Adrenal gland (tissue), 9 donors: ENCODE measurements at regions not wholly inside any gene's neighbourhood (a gene's known extent, or its start where the extent isn't known, plus 50 kb on each side); places are given as distances from the start of the nearest gene placed in this dataset.

ENCODE experiments used
- DNase-seq, 7 donors: peaks; one replicate each; pipeline ENCODE4 v3.0.0-alpha.2; 2019 to 2020
- H3K27ac ChIP-seq, 5 donors: fragments of 200-600 bp; sonication (generic) in 4 of 5; 1 replicate in 3 of 5; 2 replicates in 2 of 5; pipeline versions ENCODE4 v1.5.1 to v1.8.0; 2016 to 2020; ENCODE audit warnings: mild to moderate bottlenecking in 1 of 5
- H3K27me3 ChIP-seq: fragments of 200-600 bp; 2 replicates; pipeline ENCODE4 v1.8.0; 2021
- H3K36me3 ChIP-seq, 2 donors: fragments of 200-600 bp; replicated peaks in 1 of 2; 1 replicate in 1 of 2; 2 replicates in 1 of 2; pipeline versions ENCODE4 v1.5.1 to v1.8.0; 2018 to 2022
- H3K4me1 ChIP-seq, 2 donors: fragments of 200-600 bp; replicated peaks in 1 of 2; 1 replicate in 1 of 2; 2 replicates in 1 of 2; pipeline versions ENCODE4 v1.5.1 to v1.8.0; 2018 to 2021
- H3K4me3 ChIP-seq, 4 donors: fragments of 200-600 bp; sonication (generic) in 3 of 4; one replicate each; pipeline ENCODE4 v1.5.1; 2016 to 2018
- H3K9me3 ChIP-seq, 3 donors: fragments of 200-600 bp; sonication (generic) in 1 of 3; replicated peaks in 1 of 3; 1 replicate in 2 of 3; 2 replicates in 1 of 3; pipeline versions ENCODE4 v1.5.1 to v1.8.0; 2016 to 2021
- POLR2A ChIP-seq, 2 donors: fragments of 450-650 bp; IDR thresholded peaks; one replicate each; pipeline ENCODE4 v1.6.1; 2017; ENCODE audit warnings: antibody characterized with exemption in 2 of 2, mild to moderate bottlenecking in 2 of 2, moderate library complexity in 1 of 2
- WGBS, 4 donors: extraction: QIAGEN DNeasy Blood & Tissue Kit in 2 of 4; methylation state at CpG; one replicate each; pipeline versions ENCODE4 v1.1.5 to v1.1.7; 2013 to 2017; 5-methylcytosine and 5-hydroxymethylcytosine counted together
- intact Hi-C, 2 donors: fragments of 100-400 bp; cut with DNase I; formaldehyde crosslinking; loops; one replicate each; pipeline versions ENCODE4 v1.14.1 to v1.15.0; 2022 to 2023
- TF ChIP-seq, protein P1 (sequence below), 6 experiments: fragments of 450-650 bp in 4 of 6; fragments of 200-600 bp in 2 of 6; sonication (generic) in 1 of 6; IDR thresholded peaks; 1 replicate in 5 of 6; 2 replicates in 1 of 6; pipeline versions ENCODE4 v1.5.1 to v1.8.0; 2016 to 2021; ENCODE audit warnings: antibody characterized with exemption in 6 of 6, mild to moderate bottlenecking in 2 of 6, moderate library complexity in 1 of 6
- donor health status: healthy with polysubstance abuse.
- donor health status: Bipolar disorder and iron deficiency.
- donor health status: DM: yes; HTN: yes; CAD: no.
- donor health status: DM: no; HTN: no; CAD: no.
- donor health status: DM: no; HTN: no; CAD: no.

- no peak for DNase-seq
- intact Hi-C loops = no loop called here
- Histone ChIP-seq H3K9me3 (no peaks in the 10 kb centered on the region), H3K36me3 (no peaks in the 10 kb centered on the region), H3K27me3 (no peaks in the 10 kb centered on the region), H3K4me3 (no peak overlapping the region), H3K27ac (no peak overlapping the region), H3K4me1 (no peaks in the 10 kb centered on the region)
- 58 to 75% (median 63%) methylated on average over 4 of the region's 4 CpGs for WGBS, 4 donors
- TF ChIP-seq POLR2A (IDR thresholded peaks at IDR 0.05) = no peak
- TF ChIP-seq, protein P1, sequence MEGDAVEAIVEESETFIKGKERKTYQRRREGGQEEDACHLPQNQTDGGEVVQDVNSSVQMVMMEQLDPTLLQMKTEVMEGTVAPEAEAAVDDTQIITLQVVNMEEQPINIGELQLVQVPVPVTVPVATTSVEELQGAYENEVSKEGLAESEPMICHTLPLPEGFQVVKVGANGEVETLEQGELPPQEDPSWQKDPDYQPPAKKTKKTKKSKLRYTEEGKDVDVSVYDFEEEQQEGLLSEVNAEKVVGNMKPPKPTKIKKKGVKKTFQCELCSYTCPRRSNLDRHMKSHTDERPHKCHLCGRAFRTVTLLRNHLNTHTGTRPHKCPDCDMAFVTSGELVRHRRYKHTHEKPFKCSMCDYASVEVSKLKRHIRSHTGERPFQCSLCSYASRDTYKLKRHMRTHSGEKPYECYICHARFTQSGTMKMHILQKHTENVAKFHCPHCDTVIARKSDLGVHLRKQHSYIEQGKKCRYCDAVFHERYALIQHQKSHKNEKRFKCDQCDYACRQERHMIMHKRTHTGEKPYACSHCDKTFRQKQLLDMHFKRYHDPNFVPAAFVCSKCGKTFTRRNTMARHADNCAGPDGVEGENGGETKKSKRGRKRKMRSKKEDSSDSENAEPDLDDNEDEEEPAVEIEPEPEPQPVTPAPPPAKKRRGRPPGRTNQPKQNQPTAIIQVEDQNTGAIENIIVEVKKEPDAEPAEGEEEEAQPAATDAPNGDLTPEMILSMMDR (IDR thresholded peaks at IDR 0.05) = no peak
Observed at GRCh38 chr2:51324051-51324450, 292.1 kb upstream of the NRXN1 start.

- no peak overlapping the region for H3K27ac ChIP-seq
- no peak overlapping the region for H3K4me3 ChIP-seq
- TF ChIP-seq, protein P1 (IDR thresholded peaks at IDR 0.05) = no peak
- no peak for TF ChIP-seq POLR2A (IDR thresholded peaks at IDR 0.05)
- no peaks in the 10 kb centered on the region for H3K27me3 ChIP-seq
- DNase-seq = no peak
- WGBS, 4 donors = 89 to 95% (median 94%) methylated on average over 1 of the region's 1 CpG
- H3K36me3 ChIP-seq = no peaks in the 10 kb centered on the region
- no peaks in the 10 kb centered on the region for H3K9me3 ChIP-seq
- H3K4me1 ChIP-seq = no peaks in the 10 kb centered on the region
- intact Hi-C loops = no loop called here
Observed at GRCh38 chr2:51322613-51323012, 290.7 kb upstream of the NRXN1 start.

DNA sequence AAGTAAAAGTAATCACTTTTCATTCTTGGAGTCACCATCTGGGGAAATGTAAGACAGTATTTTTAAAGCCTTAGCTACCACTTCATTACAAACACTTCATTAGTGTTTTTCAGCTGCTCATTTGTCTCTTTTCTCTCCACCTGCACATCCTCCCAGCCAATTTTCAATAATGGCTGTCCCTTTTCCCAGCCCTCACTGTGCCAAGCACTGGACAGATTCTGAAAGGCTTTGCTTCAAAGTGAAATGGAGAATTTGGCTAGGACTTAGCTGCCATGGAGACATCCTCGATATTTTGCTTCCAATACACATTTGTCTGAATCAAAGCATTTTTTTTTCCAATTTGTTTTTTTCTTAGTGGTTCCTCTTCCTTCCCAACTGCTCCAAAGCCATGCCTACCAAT is 272.4 kb upstream of the NRXN1 start:
- DNase-seq = no peak
- no peaks in the 10 kb centered on the region for H3K27me3 ChIP-seq
- no peak overlapping the region for H3K27ac ChIP-seq
- H3K4me1 ChIP-seq = no peaks in the 10 kb centered on the region
- TF ChIP-seq, protein P1 (IDR thresholded peaks at IDR 0.05) = no peak
- no peak for TF ChIP-seq POLR2A (IDR thresholded peaks at IDR 0.05)
- no peaks in the 10 kb centered on the region for H3K9me3 ChIP-seq
- H3K4me3 ChIP-seq = no peak overlapping the region
- WGBS, 4 donors = 48 to 64% (median 60%) methylated on average over 1 of the region's 1 CpG
- intact Hi-C loops = no loop called here
- no peaks in the 10 kb centered on the region for H3K36me3 ChIP-seq

DNA sequence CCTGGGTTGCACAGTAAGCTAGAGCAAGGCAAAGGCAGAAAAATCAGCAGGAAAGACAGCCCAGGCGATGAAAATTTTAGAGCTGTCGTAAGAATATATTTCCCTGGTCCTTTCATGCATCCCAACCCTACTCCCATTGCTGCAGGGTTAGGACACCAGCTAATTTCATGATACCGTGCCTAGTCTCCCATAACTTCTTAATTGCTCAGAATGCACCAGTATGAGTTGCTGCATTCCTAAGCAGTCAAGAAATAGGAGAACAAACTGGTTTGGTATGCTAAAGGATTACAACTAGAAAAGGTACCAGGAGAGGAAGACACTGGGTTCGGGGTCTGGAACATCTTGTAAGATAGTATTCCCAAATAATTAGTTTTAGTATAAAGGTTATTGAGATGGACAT is 269.4 kb upstream of the NRXN1 start:
- no peaks in the 10 kb centered on the region for H3K27me3 ChIP-seq
- no peak overlapping the region for H3K4me3 ChIP-seq
- no peaks in the 10 kb centered on the region for H3K4me1 ChIP-seq
- H3K27ac ChIP-seq = no peak overlapping the region
- intact Hi-C loops = no loop called here
- H3K36me3 ChIP-seq = no peaks in the 10 kb centered on the region
- H3K9me3 ChIP-seq = no peaks in the 10 kb centered on the region
- TF ChIP-seq, protein P1 (IDR thresholded peaks at IDR 0.05) = no peak
- no peak for TF ChIP-seq POLR2A (IDR thresholded peaks at IDR 0.05)
- 75 to 87% (median 81%) methylated on average over 4 of the region's 4 CpGs for WGBS, 4 donors
- DNase-seq = no peak
